Sigmoid colon (tissue), 4 donors: ENCODE measurements at regions not wholly inside any gene's neighbourhood (a gene's known extent, or its start where the extent isn't known, plus 50 kb on each side); places are given as distances from the start of the nearest gene placed in this dataset.

Experiments used
- CTCF ChIP-seq, 4 experiments: fragments of 450-650 bp in 3 of 4; fragments of 200-600 bp in 1 of 4; IDR thresholded peaks; one replicate each; pipeline ENCODE4 v1.5.1; 2016 to 2019; ENCODE audit warnings: antibody characterized with exemption in 4 of 4, mild to moderate bottlenecking in 3 of 4, moderate library complexity in 2 of 4
- EP300 ChIP-seq, 4 donors: sonication (generic); formaldehyde crosslinking; IDR thresholded peaks; one replicate each; pipeline ENCODE4 v1.6.1; 2017; ENCODE audit warnings: antibody characterized with exemption in 4 of 4
- POLR2A ChIP-seq, 2 donors: fragments of 450-650 bp; IDR thresholded peaks; one replicate each; pipeline ENCODE4 v1.6.1; 2016; ENCODE audit warnings: antibody characterized with exemption in 2 of 2, mild to moderate bottlenecking in 2 of 2, moderate library complexity in 2 of 2
- POLR2AphosphoS5 ChIP-seq, 4 donors: sonication (generic); formaldehyde crosslinking; IDR thresholded peaks; one replicate each; pipeline ENCODE4 v1.6.1; 2017; ENCODE audit warnings: antibody characterized with exemption in 4 of 4

GRCh38 chr5:168123631-168124528 lies 167.6 kb upstream of the WWC1 start:
- TF ChIP-seq CTCF (IDR thresholded peaks at IDR 0.05) = no peak
- no peak for TF ChIP-seq POLR2AphosphoS5 (IDR thresholded peaks at IDR 0.05)
- no peak for TF ChIP-seq POLR2A (IDR thresholded peaks at IDR 0.05)
- no peak for TF ChIP-seq EP300 (IDR thresholded peaks at IDR 0.05)
